ENCODE measurements at regions not wholly inside any gene's neighbourhood (a gene's known extent, or its start where the extent isn't known, plus 50 kb on each side); places are given as distances from the start of the nearest gene placed in this dataset.

DNA sequence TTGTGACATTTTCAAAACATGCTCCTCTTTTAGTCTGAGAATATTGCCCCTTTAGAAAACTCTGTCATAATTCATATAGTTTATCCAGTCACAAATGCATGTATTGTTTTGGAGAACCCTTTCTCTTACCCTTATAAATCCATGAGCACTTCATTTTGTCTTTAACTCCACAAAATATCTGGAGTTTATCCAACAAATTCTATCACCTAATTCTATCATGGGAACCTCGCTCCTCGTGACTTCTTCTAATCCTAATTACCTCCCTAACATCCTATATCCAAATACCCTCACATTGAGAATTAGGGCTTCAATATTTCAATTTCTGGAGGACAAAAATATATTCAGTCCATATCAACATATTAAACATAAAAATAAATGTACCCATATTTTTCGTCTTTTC lies 1565.9 kb downstream of the ARAP2 start:
- H3K4me3 ChIP-seq (replicated peaks in 1 of 2; ENCODE audit: low read depth in 1 of 2, low read length in 2 of 2): no peak overlapping the region
- intact Hi-C loops (cut with micrococcal nuclease): no loop called here
- no peak overlapping the region for H3K27ac ChIP-seq (ENCODE audit: low read depth, low read length)
- POLR2A ChIA-PET: no interaction called here
- no peak for DNase-seq (ENCODE audit: low read depth, low spot score)
- TF ChIP-seq, protein P1, sequence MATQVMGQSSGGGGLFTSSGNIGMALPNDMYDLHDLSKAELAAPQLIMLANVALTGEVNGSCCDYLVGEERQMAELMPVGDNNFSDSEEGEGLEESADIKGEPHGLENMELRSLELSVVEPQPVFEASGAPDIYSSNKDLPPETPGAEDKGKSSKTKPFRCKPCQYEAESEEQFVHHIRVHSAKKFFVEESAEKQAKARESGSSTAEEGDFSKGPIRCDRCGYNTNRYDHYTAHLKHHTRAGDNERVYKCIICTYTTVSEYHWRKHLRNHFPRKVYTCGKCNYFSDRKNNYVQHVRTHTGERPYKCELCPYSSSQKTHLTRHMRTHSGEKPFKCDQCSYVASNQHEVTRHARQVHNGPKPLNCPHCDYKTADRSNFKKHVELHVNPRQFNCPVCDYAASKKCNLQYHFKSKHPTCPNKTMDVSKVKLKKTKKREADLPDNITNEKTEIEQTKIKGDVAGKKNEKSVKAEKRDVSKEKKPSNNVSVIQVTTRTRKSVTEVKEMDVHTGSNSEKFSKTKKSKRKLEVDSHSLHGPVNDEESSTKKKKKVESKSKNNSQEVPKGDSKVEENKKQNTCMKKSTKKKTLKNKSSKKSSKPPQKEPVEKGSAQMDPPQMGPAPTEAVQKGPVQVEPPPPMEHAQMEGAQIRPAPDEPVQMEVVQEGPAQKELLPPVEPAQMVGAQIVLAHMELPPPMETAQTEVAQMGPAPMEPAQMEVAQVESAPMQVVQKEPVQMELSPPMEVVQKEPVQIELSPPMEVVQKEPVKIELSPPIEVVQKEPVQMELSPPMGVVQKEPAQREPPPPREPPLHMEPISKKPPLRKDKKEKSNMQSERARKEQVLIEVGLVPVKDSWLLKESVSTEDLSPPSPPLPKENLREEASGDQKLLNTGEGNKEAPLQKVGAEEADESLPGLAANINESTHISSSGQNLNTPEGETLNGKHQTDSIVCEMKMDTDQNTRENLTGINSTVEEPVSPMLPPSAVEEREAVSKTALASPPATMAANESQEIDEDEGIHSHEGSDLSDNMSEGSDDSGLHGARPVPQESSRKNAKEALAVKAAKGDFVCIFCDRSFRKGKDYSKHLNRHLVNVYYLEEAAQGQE (IDR thresholded peaks at IDR 0.05; ENCODE audit: low read depth): no peak
- TF ChIP-seq, protein P2, sequence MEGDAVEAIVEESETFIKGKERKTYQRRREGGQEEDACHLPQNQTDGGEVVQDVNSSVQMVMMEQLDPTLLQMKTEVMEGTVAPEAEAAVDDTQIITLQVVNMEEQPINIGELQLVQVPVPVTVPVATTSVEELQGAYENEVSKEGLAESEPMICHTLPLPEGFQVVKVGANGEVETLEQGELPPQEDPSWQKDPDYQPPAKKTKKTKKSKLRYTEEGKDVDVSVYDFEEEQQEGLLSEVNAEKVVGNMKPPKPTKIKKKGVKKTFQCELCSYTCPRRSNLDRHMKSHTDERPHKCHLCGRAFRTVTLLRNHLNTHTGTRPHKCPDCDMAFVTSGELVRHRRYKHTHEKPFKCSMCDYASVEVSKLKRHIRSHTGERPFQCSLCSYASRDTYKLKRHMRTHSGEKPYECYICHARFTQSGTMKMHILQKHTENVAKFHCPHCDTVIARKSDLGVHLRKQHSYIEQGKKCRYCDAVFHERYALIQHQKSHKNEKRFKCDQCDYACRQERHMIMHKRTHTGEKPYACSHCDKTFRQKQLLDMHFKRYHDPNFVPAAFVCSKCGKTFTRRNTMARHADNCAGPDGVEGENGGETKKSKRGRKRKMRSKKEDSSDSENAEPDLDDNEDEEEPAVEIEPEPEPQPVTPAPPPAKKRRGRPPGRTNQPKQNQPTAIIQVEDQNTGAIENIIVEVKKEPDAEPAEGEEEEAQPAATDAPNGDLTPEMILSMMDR (IDR thresholded peaks at IDR 0.05 in 2 of 3, conservative IDR thresholded peaks at IDR 0.05 in 1 of 3; ENCODE audit: borderline replicate concordance in 1 of 3, insufficient read depth in 1 of 3, low read depth in 2 of 3, low read length in 2 of 3): no peak
- TF ChIP-seq, protein P3, sequence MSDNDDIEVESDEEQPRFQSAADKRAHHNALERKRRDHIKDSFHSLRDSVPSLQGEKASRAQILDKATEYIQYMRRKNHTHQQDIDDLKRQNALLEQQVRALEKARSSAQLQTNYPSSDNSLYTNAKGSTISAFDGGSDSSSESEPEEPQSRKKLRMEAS (IDR thresholded peaks at IDR 0.05): no peak
- TF ChIP-seq POLR2A (IDR thresholded peaks at IDR 0.05; ENCODE audit: borderline replicate concordance, extremely low read depth, insufficient read depth, insufficient read length): no peak
- TF ChIP-seq EZH2phosphoT487 (IDR thresholded peaks at IDR 0.05; ENCODE audit: borderline replicate concordance): no peak
- TF ChIP-seq CEBPB (IDR thresholded peaks at IDR 0.05; ENCODE audit: low read depth): no peak
- TF ChIP-seq, protein P4, sequence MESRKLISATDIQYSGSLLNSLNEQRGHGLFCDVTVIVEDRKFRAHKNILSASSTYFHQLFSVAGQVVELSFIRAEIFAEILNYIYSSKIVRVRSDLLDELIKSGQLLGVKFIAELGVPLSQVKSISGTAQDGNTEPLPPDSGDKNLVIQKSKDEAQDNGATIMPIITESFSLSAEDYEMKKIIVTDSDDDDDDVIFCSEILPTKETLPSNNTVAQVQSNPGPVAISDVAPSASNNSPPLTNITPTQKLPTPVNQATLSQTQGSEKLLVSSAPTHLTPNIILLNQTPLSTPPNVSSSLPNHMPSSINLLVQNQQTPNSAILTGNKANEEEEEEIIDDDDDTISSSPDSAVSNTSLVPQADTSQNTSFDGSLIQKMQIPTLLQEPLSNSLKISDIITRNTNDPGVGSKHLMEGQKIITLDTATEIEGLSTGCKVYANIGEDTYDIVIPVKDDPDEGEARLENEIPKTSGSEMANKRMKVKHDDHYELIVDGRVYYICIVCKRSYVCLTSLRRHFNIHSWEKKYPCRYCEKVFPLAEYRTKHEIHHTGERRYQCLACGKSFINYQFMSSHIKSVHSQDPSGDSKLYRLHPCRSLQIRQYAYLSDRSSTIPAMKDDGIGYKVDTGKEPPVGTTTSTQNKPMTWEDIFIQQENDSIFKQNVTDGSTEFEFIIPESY (IDR thresholded peaks at IDR 0.05; ENCODE audit: extremely low read depth, insufficient replicate concordance, low read length): no peak
- TF ChIP-seq EGR1 (IDR thresholded peaks at IDR 0.05; ENCODE audit: low read depth): no peak
- no peak for TF ChIP-seq SP1 (IDR thresholded peaks at IDR 0.05; ENCODE audit: low read depth)
- TF ChIP-seq POLR2AphosphoS5 (IDR thresholded peaks at IDR 0.05; ENCODE audit: low read depth, low read length): no peak
- no peak for TF ChIP-seq RAD21 (IDR thresholded peaks at IDR 0.05; ENCODE audit: low read depth)
- TF ChIP-seq ZNF274 (IDR thresholded peaks at IDR 0.05; ENCODE audit: low read depth, low read length): no peak
- TF ChIP-seq ZFX (IDR thresholded peaks at IDR 0.05): no peak
- TF ChIP-seq FOSL1 (IDR thresholded peaks at IDR 0.05; ENCODE audit: low read depth): no peak
- TF ChIP-seq EZH2 (IDR thresholded peaks at IDR 0.05): no peak
- TF ChIP-seq, protein P5, sequence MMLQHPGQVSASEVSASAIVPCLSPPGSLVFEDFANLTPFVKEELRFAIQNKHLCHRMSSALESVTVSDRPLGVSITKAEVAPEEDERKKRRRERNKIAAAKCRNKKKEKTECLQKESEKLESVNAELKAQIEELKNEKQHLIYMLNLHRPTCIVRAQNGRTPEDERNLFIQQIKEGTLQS (IDR thresholded peaks at IDR 0.05): no peak
- H3K27me3 ChIP-seq (ENCODE audit: insufficient read depth, low read length): no peaks in the 10 kb centered on the region
- no peaks in the 10 kb centered on the region for H4K20me1 ChIP-seq (ENCODE audit: insufficient read depth)
- H3K36me3 ChIP-seq (ENCODE audit: control insufficient read depth in 1 of 2, insufficient read depth in 2 of 2, low read length in 2 of 2): no peaks in the 10 kb centered on the region
- RAD21 ChIA-PET (ENCODE audit: low non-redundant PET in 1 of 2, low total read pairs in 2 of 2, uncharacterized antibody in 2 of 2, unreplicated experiment in 2 of 2): no interaction called here
- H3K4me1 ChIP-seq (ENCODE audit: control insufficient read depth in 1 of 2, insufficient read depth in 2 of 2, low read length in 2 of 2): peaks cover 0 to 7% of the 10 kb centered on the region in 2 experiments; a peak in 1 of 4 replicates
- CTCF ChIA-PET: no interaction called here
- H3K9me3 ChIP-seq (ENCODE audit: control insufficient read depth in 1 of 2, insufficient read depth in 1 of 2, low read depth in 1 of 2, low read length in 2 of 2): no peaks in the 10 kb centered on the region
- H3K9ac ChIP-seq (ENCODE audit: low read length): no peak overlapping the region
- BruUV-seq (replicated peaks): no TSS peak
- no peak for ATAC-seq
- H3K9me2 ChIP-seq (ENCODE audit: insufficient read depth): no peaks in the 10 kb centered on the region
- no peaks in the 10 kb centered on the region for H3K79me2 ChIP-seq (ENCODE audit: insufficient read depth, low read length)
- H2AFZ ChIP-seq (ENCODE audit: low read depth, low read length, poor library complexity, severe bottlenecking): no peak overlapping the region
- no peak overlapping the region for H3K4me2 ChIP-seq (ENCODE audit: low read length)

Measured in HCT116 (cell line).